SK-N-SH (cell line): ENCODE measurements at regions not wholly inside any gene's neighbourhood (a gene's known extent, or its start where the extent isn't known, plus 50 kb on each side); places are given as distances from the start of the nearest gene placed in this dataset.

Experiments
- CTCF ChIA-PET: fragments of 300-600, 350-600 bp; formaldehyde crosslinking; extraction: SDS; loops from one replicate; lab custom pipeline; 2021; lab: Yijun Ruan, JAX
- POLR2A ChIA-PET: fragments of 350-600 bp; sonication (Branson Sonifier 250); formaldehyde crosslinking; extraction: SDS; loops from one replicate; lab custom pipeline; 2020; ENCODE audit warnings: antibody characterized with exemption, inconsistent platforms; lab: Yijun Ruan, JAX
- DNase-seq: peaks from one replicate; pipeline ENCODE4 v3.0.0; 2012
- H2AFZ ChIP-seq: fragments of 200-600 bp; sonication (generic); 2 replicates; pipeline ENCODE4 v1.8.1; 2016; ENCODE audit warnings: antibody characterized with exemption, mild to moderate bottlenecking, low read depth
- H3F3A ChIP-seq: fragments of 200-600 bp; sonication (generic); replicated peaks from 2 replicates; pipeline ENCODE3; 2016; ENCODE audit warnings: antibody characterized with exemption, mild to moderate bottlenecking; ENCODE audit not compliant: insufficient read depth
- H3K27ac ChIP-seq, 2 experiments: fragments of 200-500 bp in 1 of 2; fragments of 200-600 bp in 1 of 2; sonication (Bioruptor generic) in 1 of 2; sonication (generic), shearing (Covaris generic) in 1 of 2; 2 replicates each; pipeline versions ENCODE4 v1.5.1 to v1.6.1; 2014 to 2016; ENCODE audit warnings: low read depth in 2 of 2, inconsistent platforms in 1 of 2, low read length in 1 of 2, mild to moderate bottlenecking in 1 of 2, mixed read lengths in 1 of 2
- H3K27me3 ChIP-seq: fragments of 200-600 bp; sonication (generic), shearing (Covaris generic); 2 replicates; pipeline ENCODE4 v1.6.1; 2016; ENCODE audit warnings: mixed run types; ENCODE audit not compliant: insufficient read depth
- H3K36me3 ChIP-seq, 2 experiments: fragments of 200-500 bp in 1 of 2; fragments of 200-600 bp in 1 of 2; sonication (Bioruptor generic) in 1 of 2; sonication (generic) in 1 of 2; replicated peaks in 1 of 2; 2 replicates each; pipeline versions ENCODE3 to v1.5.1; 2014 to 2016; ENCODE audit warnings: low read length in 1 of 2, mild to moderate bottlenecking in 1 of 2; ENCODE audit not compliant: insufficient read depth in 2 of 2, control insufficient read depth in 1 of 2
- H3K4me1 ChIP-seq, 2 experiments: fragments of 200-500 bp in 1 of 2; fragments of 200-600 bp in 1 of 2; sonication (Bioruptor generic) in 1 of 2; sonication (generic), shearing (Covaris generic) in 1 of 2; 2 replicates each; pipeline versions ENCODE4 v1.5.1 to v1.6.1; 2014 to 2016; ENCODE audit warnings: low read depth in 1 of 2, low read length in 1 of 2, mixed run types in 1 of 2; ENCODE audit not compliant: insufficient read depth in 2 of 2, control insufficient read depth in 1 of 2
- H3K4me2 ChIP-seq: fragments of 200-600 bp; sonication (generic), shearing (Covaris generic); 2 replicates; pipeline ENCODE4 v1.6.1; 2017; ENCODE audit warnings: mixed run types
- H3K4me3 ChIP-seq, 2 experiments: fragments of 200-500 bp in 1 of 2; fragments of 200-600 bp in 1 of 2; sonication (Bioruptor generic) in 1 of 2; sonication (generic), shearing (Covaris generic) in 1 of 2; 2 replicates each; pipeline versions ENCODE4 v1.5.1 to v1.8.1; 2014 to 2016; ENCODE audit warnings: low read depth in 2 of 2, inconsistent platforms in 1 of 2, low read length in 1 of 2, mild to moderate bottlenecking in 1 of 2, mixed read lengths in 1 of 2, moderate library complexity in 1 of 2
- H3K79me2 ChIP-seq: fragments of 200-600 bp; sonication (generic); 2 replicates; pipeline ENCODE4 v1.8.1; 2017; ENCODE audit warnings: mild to moderate bottlenecking; ENCODE audit not compliant: insufficient read depth
- H3K9ac ChIP-seq: fragments of 200-600 bp; sonication (generic); 2 replicates; pipeline ENCODE4 v1.6.1; 2017; ENCODE audit warnings: mixed run types
- H3K9me2 ChIP-seq: fragments of 200-600 bp; sonication (generic); 2 replicates; pipeline ENCODE4 v1.6.1; 2017; ENCODE audit warnings: mixed run types
- H3K9me3 ChIP-seq: fragments of 200-600 bp; sonication (generic); 2 replicates; pipeline ENCODE4 v1.6.1; 2017; ENCODE audit warnings: mixed run types, mild to moderate bottlenecking, moderate library complexity
- H4K20me1 ChIP-seq: fragments of 200-600 bp; sonication (generic); 2 replicates; pipeline ENCODE4 v1.6.1; 2017; ENCODE audit warnings: mild to moderate bottlenecking, mixed run types; ENCODE audit not compliant: insufficient read depth
- CHD2 ChIP-seq: fragments of 150-350 bp; IDR thresholded peaks from 2 replicates; pipeline ENCODE4 v1.6.1; 2018; ENCODE audit warnings: low read length; ENCODE audit not compliant: partially characterized antibody
- ELF1 ChIP-seq: IDR thresholded peaks from 2 replicates; pipeline ENCODE4 v1.4.0; 2012
- EP300 ChIP-seq, 2 experiments: IDR thresholded peaks; 2 replicates each; pipeline versions ENCODE4 v1.4.0 to v1.6.1; 2012; ENCODE audit warnings: borderline replicate concordance in 1 of 2, low read depth in 1 of 2, low read length in 1 of 2
- EZH2phosphoT487 ChIP-seq: fragments of 200-600 bp; sonication (generic); IDR thresholded peaks from 2 replicates; pipeline ENCODE4 v1.6.1; 2017; ENCODE audit warnings: low read depth, mixed run types, mild to moderate bottlenecking, antibody characterized with exemption, moderate library complexity, borderline replicate concordance
- FOSL2 ChIP-seq: IDR thresholded peaks from 2 replicates; pipeline ENCODE4 v1.4.0; 2012; ENCODE audit warnings: low read depth, mild to moderate bottlenecking, moderate library complexity, borderline replicate concordance
- FOXJ3 ChIP-seq: sonication (generic); formaldehyde crosslinking; IDR thresholded peaks from 2 replicates; pipeline ENCODE4 v1.5.1; 2020; ENCODE audit warnings: mild to moderate bottlenecking, missing genetic modification reagents
- GABPA ChIP-seq: IDR thresholded peaks from 2 replicates; pipeline ENCODE4 v1.4.0; 2012; ENCODE audit warnings: low read depth, mild to moderate bottlenecking
- GATA2 ChIP-seq: sonication (generic); formaldehyde crosslinking; IDR thresholded peaks from 2 replicates; pipeline ENCODE4 v1.5.0; 2020; ENCODE audit warnings: mild to moderate bottlenecking, missing genetic modification reagents
- RFX5 ChIP-seq: IDR thresholded peaks from 2 replicates; pipeline ENCODE4 v1.6.1; 2012; ENCODE audit warnings: mild to moderate bottlenecking, improper control_type of control experiment, low read length
- TCF12 ChIP-seq: IDR thresholded peaks from 2 replicates; pipeline ENCODE4 v1.4.0; 2012
- TEAD4 ChIP-seq: IDR thresholded peaks from 2 replicates; pipeline ENCODE4 v1.4.0; 2012; ENCODE audit warnings: mild to moderate bottlenecking, borderline replicate concordance; ENCODE audit not compliant: insufficient read depth
- USF1 ChIP-seq: IDR thresholded peaks from 2 replicates; pipeline ENCODE4 v1.4.0; 2012; ENCODE audit warnings: low read depth, borderline replicate concordance
- YY1 ChIP-seq: IDR thresholded peaks from 2 replicates; pipeline ENCODE4 v1.4.0; 2012; ENCODE audit warnings: low read depth, mild to moderate bottlenecking
- WGBS: methylation state at CpG from one replicate; pipeline ENCODE4 v1.1.6; 2017; ENCODE audit warnings: low lambda C conversion rate; 5-methylcytosine and 5-hydroxymethylcytosine counted together
- TF ChIP-seq, protein P1 (sequence below): fragments of 150-350 bp; IDR thresholded peaks from 2 replicates; pipeline ENCODE4 v1.6.1; 2016; ENCODE audit warnings: mild to moderate bottlenecking, low read depth, low read length
- TF ChIP-seq, protein P2 (sequence below): fragments of 200-600 bp; sonication (generic); IDR thresholded peaks from 2 replicates; pipeline ENCODE4 v1.6.1; 2017; ENCODE audit warnings: antibody characterized with exemption, mild to moderate bottlenecking, moderate library complexity
- TF ChIP-seq, protein P3 (sequence below): IDR thresholded peaks from 2 replicates; pipeline ENCODE4 v1.6.1; 2012; ENCODE audit warnings: mild to moderate bottlenecking, low read depth, low read length, moderate library complexity

GRCh38 chr1:83639785-83640184, 359.1 kb downstream of the TTLL7 start:
- H3K27ac ChIP-seq = no peak overlapping the region
- H3K79me2 ChIP-seq = no peaks in the 10 kb centered on the region
- ChIA-PET POLR2A (no interaction called here), CTCF (interaction anchor here (1.0 to 1.4 kb wide), 2 partner anchors 12 to 15 kb away, joined by 3 to 5 read pairs; no protein-coding TSS in a partner anchor)
- H3K9ac ChIP-seq = no peak overlapping the region
- no peaks in the 10 kb centered on the region for H3F3A ChIP-seq
- no peaks in the 10 kb centered on the region for H4K20me1 ChIP-seq
- 32% methylated on average over 3 of the region's 3 CpGs for WGBS
- no peaks in the 10 kb centered on the region for H3K36me3 ChIP-seq
- no peaks in the 10 kb centered on the region for H3K4me1 ChIP-seq
- no peaks in the 10 kb centered on the region for H3K9me2 ChIP-seq
- no peak overlapping the region for H3K4me2 ChIP-seq
- TF ChIP-seq TCF12 (no peak), GABPA (no peak), RFX5 (no peak), CHD2 (no peak), FOSL2 (no peak), YY1 (no peak), EZH2phosphoT487 (no peak), EP300 (IDR thresholded peaks at IDR 0.05; ENCODE audit: borderline replicate concordance in 1 of 2, low read depth in 1 of 2, low read length in 1 of 2) (no peak), ELF1 (no peak), GATA2 (CRISPR knock-in tag) (no peak), TEAD4 (no peak), USF1 (no peak), FOXJ3 (CRISPR knock-in tag) (no peak)
- TF ChIP-seq, protein P1, sequence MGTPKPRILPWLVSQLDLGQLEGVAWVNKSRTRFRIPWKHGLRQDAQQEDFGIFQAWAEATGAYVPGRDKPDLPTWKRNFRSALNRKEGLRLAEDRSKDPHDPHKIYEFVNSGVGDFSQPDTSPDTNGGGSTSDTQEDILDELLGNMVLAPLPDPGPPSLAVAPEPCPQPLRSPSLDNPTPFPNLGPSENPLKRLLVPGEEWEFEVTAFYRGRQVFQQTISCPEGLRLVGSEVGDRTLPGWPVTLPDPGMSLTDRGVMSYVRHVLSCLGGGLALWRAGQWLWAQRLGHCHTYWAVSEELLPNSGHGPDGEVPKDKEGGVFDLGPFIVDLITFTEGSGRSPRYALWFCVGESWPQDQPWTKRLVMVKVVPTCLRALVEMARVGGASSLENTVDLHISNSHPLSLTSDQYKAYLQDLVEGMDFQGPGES = no peak
- TF ChIP-seq, protein P2, sequence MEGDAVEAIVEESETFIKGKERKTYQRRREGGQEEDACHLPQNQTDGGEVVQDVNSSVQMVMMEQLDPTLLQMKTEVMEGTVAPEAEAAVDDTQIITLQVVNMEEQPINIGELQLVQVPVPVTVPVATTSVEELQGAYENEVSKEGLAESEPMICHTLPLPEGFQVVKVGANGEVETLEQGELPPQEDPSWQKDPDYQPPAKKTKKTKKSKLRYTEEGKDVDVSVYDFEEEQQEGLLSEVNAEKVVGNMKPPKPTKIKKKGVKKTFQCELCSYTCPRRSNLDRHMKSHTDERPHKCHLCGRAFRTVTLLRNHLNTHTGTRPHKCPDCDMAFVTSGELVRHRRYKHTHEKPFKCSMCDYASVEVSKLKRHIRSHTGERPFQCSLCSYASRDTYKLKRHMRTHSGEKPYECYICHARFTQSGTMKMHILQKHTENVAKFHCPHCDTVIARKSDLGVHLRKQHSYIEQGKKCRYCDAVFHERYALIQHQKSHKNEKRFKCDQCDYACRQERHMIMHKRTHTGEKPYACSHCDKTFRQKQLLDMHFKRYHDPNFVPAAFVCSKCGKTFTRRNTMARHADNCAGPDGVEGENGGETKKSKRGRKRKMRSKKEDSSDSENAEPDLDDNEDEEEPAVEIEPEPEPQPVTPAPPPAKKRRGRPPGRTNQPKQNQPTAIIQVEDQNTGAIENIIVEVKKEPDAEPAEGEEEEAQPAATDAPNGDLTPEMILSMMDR = no peak
- TF ChIP-seq, protein P3, sequence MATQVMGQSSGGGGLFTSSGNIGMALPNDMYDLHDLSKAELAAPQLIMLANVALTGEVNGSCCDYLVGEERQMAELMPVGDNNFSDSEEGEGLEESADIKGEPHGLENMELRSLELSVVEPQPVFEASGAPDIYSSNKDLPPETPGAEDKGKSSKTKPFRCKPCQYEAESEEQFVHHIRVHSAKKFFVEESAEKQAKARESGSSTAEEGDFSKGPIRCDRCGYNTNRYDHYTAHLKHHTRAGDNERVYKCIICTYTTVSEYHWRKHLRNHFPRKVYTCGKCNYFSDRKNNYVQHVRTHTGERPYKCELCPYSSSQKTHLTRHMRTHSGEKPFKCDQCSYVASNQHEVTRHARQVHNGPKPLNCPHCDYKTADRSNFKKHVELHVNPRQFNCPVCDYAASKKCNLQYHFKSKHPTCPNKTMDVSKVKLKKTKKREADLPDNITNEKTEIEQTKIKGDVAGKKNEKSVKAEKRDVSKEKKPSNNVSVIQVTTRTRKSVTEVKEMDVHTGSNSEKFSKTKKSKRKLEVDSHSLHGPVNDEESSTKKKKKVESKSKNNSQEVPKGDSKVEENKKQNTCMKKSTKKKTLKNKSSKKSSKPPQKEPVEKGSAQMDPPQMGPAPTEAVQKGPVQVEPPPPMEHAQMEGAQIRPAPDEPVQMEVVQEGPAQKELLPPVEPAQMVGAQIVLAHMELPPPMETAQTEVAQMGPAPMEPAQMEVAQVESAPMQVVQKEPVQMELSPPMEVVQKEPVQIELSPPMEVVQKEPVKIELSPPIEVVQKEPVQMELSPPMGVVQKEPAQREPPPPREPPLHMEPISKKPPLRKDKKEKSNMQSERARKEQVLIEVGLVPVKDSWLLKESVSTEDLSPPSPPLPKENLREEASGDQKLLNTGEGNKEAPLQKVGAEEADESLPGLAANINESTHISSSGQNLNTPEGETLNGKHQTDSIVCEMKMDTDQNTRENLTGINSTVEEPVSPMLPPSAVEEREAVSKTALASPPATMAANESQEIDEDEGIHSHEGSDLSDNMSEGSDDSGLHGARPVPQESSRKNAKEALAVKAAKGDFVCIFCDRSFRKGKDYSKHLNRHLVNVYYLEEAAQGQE = no peak
- TF ChIP-seq, all 33 proteins: peak for 0
- H3K27me3 ChIP-seq = no peaks in the 10 kb centered on the region
- no peak overlapping the region for H3K4me3 ChIP-seq
- no peaks in the 10 kb centered on the region for H3K9me3 ChIP-seq
- no peak for DNase-seq
- H2AFZ ChIP-seq = no peak overlapping the region
